ENCODE measurements at regions not wholly inside any gene's neighbourhood (a gene's known extent, or its start where the extent isn't known, plus 50 kb on each side); places are given as distances from the start of the nearest gene placed in this dataset.

GRCh38 chr15:93150910-93151881 lies 62.2 kb upstream of the RGMA start:
- POLR2A ChIA-PET: no interaction called here
- ATAC-seq: no peak
- intact Hi-C loops (cut with micrococcal nuclease): no loop called here

GRCh38 chr15:93146601-93147000 lies 57.6 kb upstream of the RGMA start:
- no peaks in the 10 kb centered on the region for H3K9me3 Mint-ChIP-seq
- ChIA-PET POLR2A (no interaction called here), CTCF (interaction anchor here (1.3 kb wide), 1 partner anchor 116 kb away, joined by 4 read pairs; no protein-coding TSS in a partner anchor)
- ATAC-seq (no peak), DNase-seq (no peak)
- no peak overlapping the region for H3K27ac Mint-ChIP-seq
- TF ChIP-seq, protein P1, sequence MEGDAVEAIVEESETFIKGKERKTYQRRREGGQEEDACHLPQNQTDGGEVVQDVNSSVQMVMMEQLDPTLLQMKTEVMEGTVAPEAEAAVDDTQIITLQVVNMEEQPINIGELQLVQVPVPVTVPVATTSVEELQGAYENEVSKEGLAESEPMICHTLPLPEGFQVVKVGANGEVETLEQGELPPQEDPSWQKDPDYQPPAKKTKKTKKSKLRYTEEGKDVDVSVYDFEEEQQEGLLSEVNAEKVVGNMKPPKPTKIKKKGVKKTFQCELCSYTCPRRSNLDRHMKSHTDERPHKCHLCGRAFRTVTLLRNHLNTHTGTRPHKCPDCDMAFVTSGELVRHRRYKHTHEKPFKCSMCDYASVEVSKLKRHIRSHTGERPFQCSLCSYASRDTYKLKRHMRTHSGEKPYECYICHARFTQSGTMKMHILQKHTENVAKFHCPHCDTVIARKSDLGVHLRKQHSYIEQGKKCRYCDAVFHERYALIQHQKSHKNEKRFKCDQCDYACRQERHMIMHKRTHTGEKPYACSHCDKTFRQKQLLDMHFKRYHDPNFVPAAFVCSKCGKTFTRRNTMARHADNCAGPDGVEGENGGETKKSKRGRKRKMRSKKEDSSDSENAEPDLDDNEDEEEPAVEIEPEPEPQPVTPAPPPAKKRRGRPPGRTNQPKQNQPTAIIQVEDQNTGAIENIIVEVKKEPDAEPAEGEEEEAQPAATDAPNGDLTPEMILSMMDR (IDR thresholded peaks at IDR 0.05): no peak
- H3K4me3 Mint-ChIP-seq: no peak overlapping the region
- intact Hi-C loops (cut with micrococcal nuclease): no loop called here
- no peaks in the 10 kb centered on the region for H3K27me3 Mint-ChIP-seq
- no peaks in the 10 kb centered on the region for H3K36me3 Mint-ChIP-seq (ENCODE audit: low read depth)
- peaks cover 2% of the 10 kb centered on the region for H3K4me1 Mint-ChIP-seq (ENCODE audit: low read depth)

More at GRCh38 chr15:93150910-93151881, 62.2 kb upstream of the RGMA start:
- CTCF ChIA-PET: no interaction called here
- Mint-ChIP-seq H3K27me3 (peaks cover 1% of the 10 kb centered on the region), H3K9me3 (peaks cover 1% of the 10 kb centered on the region), H3K36me3 (ENCODE audit: low read depth) (no peaks in the 10 kb centered on the region), H3K4me1 (ENCODE audit: low read depth) (peaks cover 17% of the 10 kb centered on the region), H3K27ac (no peak overlapping the region), H3K4me3 (no peak overlapping the region)
- DNase-seq: no peak
- TF ChIP-seq, protein P1 (IDR thresholded peaks at IDR 0.05): no peak

DNA sequence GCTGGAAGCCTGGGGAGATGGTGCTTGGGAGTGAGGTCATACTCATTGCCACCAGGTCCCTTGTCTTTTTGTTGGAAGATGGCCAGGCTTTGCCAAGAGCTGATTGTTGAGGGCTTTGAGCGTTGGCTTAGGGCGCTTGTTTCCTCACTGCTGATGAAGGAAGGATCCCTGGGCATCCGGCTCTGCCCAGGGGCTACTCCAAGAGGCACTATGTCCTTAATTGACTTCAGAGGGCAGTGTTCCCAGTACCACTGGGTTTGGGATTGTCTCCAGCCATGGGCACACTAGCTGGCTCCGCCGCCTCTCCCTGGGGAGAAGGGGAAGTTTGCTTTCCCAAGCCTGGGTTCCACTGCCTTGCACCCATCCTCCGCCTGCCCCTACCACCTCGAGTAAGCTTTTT lies 57.2 kb upstream of the RGMA start:
- POLR2A ChIA-PET: no interaction called here
- peaks cover 4% of the 10 kb centered on the region for H3K4me1 Mint-ChIP-seq (ENCODE audit: low read depth)
- no peak for ATAC-seq
- no peak overlapping the region for H3K4me3 Mint-ChIP-seq
- no peaks in the 10 kb centered on the region for H3K27me3 Mint-ChIP-seq
- H3K27ac Mint-ChIP-seq: no peak overlapping the region
- TF ChIP-seq, protein P1 (IDR thresholded peaks at IDR 0.05): no peak
- no peak for DNase-seq
- CTCF ChIA-PET: interaction anchor here (1.3 kb wide), 1 partner anchor 116 kb away, joined by 4 read pairs; no protein-coding TSS in a partner anchor
- H3K36me3 Mint-ChIP-seq (ENCODE audit: low read depth): no peaks in the 10 kb centered on the region
- intact Hi-C loops (cut with micrococcal nuclease): no loop called here
- no peaks in the 10 kb centered on the region for H3K9me3 Mint-ChIP-seq

- Mint-ChIP-seq H3K27me3 (no peaks in the 10 kb centered on the region), H3K4me1 (ENCODE audit: low read depth) (peaks cover 11% of the 10 kb centered on the region), H3K36me3 (ENCODE audit: low read depth) (no peaks in the 10 kb centered on the region), H3K9me3 (no peaks in the 10 kb centered on the region), H3K27ac (no peak overlapping the region), H3K4me3 (no peak overlapping the region)
- ChIA-PET CTCF (no interaction called here), POLR2A (interaction anchor here (0.9 kb wide), 1 partner anchor 8 kb away, joined by 3 read pairs; no protein-coding TSS in a partner anchor)
- ATAC-seq (no peak), DNase-seq (no peak)
- TF ChIP-seq, protein P1 (IDR thresholded peaks at IDR 0.05): no peak
- intact Hi-C loops (cut with micrococcal nuclease): no loop called here
Measured at GRCh38 chr15:93144463-93145236, 55.6 kb upstream of the RGMA start.
